Sciatic nerve (tissue), 2 donors: ENCODE measurements at regions not wholly inside any gene's neighbourhood (a gene's known extent, or its start where the extent isn't known, plus 50 kb on each side); places are given as distances from the start of the nearest gene placed in this dataset.

Experiments used
- ATAC-seq: fragments of 200-7000 bp; cut with Tn5 transposase; one replicate; pipeline ENCODE4 v1.9.1; 2020; ENCODE audit warnings: mild to moderate bottlenecking, moderate library complexity
- DNase-seq: peaks from one replicate; pipeline ENCODE4 v3.0.0-alpha.2; 2020; ENCODE audit warnings: low spot score
- intact Hi-C: fragments of 100-400 bp; cut with DNase I; formaldehyde crosslinking; loops from one replicate; pipeline ENCODE4 v1.14.2; 2022
- donor health status: DM: no; HTN: no; CAD: no.
- donor health status: DM: no; HTN: no; CAD: no.

- no peak for DNase-seq
- intact Hi-C loops: no loop called here
- no peak for ATAC-seq
Observed at GRCh38 chr5:115384587-115385375, 88.3 kb upstream of the CCDC112 start.

DNA sequence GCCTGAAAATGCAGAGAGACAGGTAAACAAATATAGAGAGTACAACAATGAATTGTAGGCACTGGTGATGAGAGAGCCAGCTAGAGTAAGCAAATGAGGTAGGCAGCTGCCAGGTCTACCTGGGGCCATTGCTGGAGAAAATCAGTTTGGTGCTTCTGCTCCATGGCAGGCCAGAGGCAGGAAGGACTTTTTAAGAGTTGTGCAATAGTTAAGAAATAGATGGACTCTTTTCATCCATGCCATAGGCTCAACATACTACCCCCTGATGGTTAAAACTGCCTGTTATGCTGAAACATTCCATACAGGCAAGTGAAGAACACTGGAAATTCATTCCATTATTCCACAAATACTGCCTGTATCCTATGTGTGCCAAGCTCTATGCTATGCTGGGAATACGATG lies 86.5 kb upstream of the CCDC112 start:
- intact Hi-C loops: no loop called here
- no peak for DNase-seq
- ATAC-seq: no peak

DNA sequence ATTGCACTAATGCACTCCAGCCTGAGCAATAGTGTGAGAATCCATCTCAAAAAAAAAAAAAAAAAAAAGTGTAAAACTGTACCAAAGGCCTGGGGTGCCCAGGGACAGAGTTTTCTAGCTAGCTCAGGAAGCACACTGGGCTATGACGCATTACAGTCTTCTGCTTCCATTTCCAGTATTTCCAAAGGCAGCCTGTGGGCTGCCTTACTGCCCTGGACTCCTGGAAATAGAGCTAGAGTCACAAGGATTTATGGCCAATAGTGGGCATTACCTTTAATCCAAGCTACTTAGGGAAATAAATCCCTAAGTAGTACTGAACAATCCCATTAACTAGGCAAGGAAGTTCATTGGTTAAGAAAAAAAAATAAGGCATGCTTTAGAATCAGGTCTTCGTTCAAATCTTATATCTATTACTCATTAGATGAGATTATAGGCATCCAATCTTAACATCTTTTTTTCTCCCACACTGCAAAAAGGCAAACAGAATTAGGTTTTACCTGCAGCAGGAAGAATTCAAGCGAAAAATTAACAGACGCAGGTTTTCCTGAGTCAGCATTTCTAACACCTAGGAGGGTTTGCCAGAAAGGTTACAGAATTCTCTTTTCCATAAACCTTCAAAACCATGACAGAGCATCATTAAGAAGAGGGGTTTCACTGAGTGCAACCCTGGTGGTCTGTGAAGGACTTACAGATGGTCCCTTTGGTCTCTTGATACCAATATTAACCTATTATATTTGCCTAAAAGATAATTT lies 85.6 kb upstream of the CCDC112 start:
- DNase-seq: no peak
- ATAC-seq: no peak
- intact Hi-C loops: no loop called here

DNA sequence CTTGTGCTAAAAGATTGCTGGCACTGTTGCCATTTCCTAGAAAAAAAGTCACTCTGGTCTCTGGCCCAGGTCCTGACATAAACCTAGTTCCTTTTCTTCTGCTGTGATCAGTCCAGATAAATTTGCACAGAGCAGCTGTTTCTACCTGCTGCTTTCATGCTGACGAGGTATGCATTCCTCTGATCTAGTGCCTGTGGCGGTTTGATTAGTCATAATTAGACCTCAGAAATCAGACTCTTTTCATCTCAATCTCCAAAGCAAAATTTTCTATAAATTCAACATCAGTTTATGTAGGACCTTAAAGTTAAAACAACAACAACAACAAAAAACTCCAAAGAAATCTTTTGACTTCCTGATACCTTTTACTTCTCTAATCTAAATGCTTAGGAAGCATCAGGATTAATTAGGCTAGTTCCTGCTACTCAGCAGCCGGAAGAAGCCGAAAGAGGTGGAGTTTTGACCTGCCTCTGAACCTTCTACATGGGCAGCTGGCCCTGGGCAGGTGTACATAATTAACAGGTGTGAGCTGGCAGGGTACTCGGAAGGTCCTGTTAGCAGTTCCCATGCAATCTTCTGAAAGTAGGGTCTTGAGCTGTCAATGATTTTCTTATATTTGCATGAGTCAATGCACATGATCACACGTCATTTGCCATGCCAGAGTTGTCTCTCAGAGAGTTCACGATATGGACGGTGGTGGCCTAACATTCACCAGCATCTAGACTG lies 83.3 kb upstream of the CCDC112 start:
- intact Hi-C loops: no loop called here
- ATAC-seq (no peak), DNase-seq (no peak)

DNA sequence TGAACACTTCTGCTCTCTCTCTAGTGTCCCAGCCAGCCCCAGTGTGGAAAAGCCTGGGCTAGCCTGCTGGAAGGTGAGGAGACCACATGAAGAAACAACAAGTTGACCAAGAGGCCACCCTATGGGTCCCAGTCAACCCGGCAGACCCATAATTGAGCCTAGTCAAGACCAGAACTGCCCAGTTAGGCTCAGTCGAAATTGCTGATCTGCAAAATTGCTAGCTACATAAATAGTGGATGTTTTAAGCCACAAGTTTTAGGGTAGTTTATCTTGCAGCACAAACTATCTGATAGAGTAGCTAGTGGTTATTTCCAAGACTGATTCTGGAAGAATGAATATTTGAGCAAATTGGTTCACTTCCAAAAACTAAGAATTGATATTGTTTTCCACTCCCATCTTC lies 82.3 kb upstream of the CCDC112 start:
- ATAC-seq (no peak), DNase-seq (no peak)
- intact Hi-C loops: no loop called here

- DNase-seq (no peak), ATAC-seq (peak; percentile 68)
- intact Hi-C loops: no loop called here
Observed at GRCh38 chr5:115377468-115378217, 81.2 kb upstream of the CCDC112 start.

- DNase-seq: no peak
- intact Hi-C loops: no loop called here
- ATAC-seq: no peak
Observed at GRCh38 chr5:115375893-115376292, 79.4 kb upstream of the CCDC112 start.

DNA sequence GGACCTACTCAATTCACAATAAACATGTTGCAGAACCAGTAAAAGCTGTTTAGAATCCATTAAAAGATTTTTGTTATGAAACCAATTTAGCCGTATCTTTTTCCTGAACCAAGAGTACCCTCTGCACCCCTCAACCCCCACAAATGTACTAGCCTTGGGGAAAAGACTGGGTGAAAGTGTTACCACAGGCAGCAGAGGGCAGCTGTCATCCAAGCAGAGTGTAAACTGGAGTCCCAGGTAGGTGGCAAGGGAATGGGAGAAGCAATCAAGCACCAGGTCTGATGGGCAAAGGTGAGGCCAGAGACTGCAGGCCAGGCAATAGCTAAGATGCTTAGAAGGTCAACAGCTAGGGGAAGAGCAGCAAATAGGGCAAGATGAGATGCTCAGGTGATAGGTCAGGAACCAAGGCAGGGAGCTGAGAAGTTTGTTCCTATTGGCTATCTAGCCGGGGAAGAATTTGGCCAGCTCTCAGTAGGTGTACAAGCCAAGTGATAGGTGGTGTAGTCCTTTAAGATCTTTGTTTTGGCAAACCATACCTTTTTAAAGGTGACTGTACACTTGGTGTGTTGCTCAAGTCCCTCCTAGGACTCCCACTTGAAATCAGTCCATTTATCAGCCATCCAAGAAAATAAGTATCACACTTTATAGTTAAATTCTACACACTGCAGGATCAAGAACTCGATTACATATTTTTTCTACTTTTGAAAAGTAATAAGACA lies 77.8 kb upstream of the CCDC112 start:
- ATAC-seq: no peak
- intact Hi-C loops: no loop called here
- DNase-seq: no peak

GRCh38 chr5:115372146-115372545 lies 75.7 kb upstream of the CCDC112 start:
- DNase-seq: no peak
- peak; percentile 80 for ATAC-seq

DNA sequence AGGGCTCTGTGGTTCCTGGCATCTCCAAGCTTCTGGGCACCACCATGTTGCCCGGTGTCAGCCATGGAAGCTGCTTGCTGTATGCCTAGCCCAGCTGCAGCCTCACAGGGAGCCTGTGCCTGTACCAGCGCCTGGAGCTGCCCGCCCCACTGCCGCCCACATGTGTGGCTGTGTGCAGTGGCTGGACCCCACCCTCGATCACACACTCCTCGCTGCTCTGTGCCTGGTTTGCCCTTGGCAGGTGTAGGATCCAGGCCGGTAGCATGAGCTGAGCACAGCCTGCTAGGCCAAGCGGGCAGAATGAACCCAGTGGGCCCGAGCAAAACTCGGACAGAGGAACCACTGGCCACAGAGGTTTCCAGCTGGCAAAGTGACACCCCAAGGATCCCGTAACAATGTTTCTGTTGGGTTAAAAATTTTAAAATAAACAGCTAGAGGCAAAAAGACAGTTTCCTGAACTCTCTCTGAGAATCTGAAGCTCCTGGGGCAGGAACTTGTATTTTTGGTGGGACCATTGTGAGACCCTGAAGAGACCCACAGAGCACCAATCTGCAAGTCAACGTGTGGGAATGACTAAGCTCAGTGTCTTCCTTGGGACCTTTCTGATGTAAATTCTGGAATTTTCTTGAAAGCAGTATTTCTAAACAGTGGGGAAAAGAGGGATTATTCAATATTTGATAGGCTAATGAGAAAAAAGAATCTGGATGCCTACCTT lies 73.1 kb upstream of the CCDC112 start:
- intact Hi-C loops: no loop called here
- DNase-seq (no peak), ATAC-seq (no peak)

More at GRCh38 chr5:115372146-115372545, 75.7 kb upstream of the CCDC112 start:
- intact Hi-C loops: no loop called here

DNA sequence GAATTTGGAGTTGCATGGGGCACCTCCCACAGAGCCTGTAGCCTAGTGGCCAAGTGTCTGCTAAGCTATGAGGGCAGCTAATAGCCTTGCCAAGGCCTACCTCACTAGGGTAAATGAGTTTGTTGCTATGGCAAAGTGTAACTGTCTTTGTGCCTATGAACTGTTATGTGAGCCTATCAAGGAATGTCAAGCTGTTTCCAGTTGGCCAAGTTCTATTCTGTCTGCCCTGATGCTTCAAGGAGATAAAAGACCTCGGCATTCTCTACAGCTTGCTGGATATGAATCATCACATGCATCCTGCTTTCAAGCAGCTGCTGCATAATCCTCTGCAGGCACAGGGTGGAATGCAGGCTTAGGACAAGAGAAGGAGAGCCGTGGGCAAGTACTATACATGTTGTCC lies 69.8 kb upstream of the CCDC112 start:
- ATAC-seq (no peak), DNase-seq (no peak)
- intact Hi-C loops: no loop called here

DNA sequence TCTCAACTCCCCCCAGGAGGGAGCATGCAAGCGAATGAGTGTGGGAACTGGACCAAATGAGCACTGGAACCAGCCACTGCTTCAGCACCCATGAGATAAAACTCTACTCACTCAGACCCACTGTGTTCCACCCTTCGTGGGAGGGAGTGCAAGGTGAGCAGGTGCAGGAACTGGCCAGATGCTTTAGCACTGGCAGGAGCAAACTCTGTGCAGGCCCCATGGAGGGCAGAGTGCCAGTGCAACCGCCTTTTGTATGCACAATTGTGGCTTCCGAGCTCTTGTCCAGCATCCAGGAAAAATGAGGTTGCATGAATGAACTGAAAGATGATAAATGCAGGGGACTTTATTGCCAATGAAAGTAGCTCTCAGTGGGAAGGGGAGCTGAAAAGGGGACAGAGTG lies 67.4 kb upstream of the CCDC112 start:
- ATAC-seq (no peak), DNase-seq (no peak)
- intact Hi-C loops: no loop called here

DNA sequence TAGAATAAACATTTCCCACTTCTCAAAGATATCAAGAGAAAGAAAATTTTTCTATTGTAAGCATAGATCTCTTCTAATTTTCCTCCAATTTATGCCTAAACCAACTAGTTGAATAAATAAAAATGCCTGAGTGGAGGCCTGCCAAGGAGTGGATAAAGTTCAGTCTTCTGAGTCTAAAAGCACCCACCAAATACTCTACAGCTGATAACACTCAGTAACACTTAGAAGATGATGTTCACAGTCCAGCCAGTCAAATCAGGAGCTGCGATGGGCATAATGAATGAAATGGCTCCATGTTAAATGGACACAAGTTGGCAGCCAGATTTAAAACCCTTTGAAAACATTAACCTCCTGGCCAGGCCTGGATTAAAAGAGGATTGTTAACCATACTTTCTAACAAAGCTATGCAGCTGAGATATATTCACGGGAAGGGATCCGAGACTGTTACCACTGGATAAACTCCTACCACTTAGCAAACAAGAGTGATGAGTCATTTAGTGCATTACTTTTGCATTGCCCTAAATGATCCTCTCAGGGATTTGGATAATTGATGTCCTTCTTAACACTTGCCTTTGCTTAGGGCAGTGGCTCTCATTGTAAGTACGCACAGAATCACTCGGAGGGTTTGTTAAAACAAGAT lies 63.7 kb upstream of the CCDC112 start:
- ATAC-seq (no peak), DNase-seq (no peak)
- intact Hi-C loops: no loop called here

DNA sequence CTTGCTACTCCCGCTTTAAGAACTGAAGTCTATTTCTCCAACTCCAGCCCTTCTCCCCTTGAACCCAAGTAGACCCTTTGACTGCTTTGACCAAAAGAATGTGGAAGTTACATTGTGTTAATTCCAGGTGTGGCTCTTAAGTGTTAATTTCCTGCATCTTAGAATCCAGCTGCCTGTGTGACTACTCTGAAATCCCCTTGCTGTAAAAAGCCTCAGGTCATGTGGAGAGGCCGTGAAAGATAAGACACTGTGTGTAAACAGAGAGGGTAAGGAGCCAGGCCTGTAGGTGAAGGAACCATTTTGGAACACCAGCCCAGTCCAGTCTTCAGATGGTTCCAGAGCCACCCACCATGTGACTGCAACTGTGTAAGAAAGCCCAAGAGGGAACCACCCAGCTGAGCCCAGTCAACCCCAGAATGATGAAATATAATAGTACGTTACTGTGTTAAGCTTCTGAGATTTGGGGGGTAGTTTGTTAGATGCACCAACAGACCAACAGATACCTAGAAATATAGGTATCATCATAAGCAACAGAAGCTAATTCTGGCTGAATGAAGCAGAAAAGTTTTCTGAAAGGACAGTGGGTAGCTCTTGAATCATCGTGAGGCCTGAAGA lies 59.4 kb upstream of the CCDC112 start:
- no peak for ATAC-seq

GRCh38 chr5:115355095-115355494 lies 58.6 kb upstream of the CCDC112 start:
- intact Hi-C loops: no loop called here
- ATAC-seq (no peak), DNase-seq (no peak)

More for the DNA sequence above, 59.4 kb upstream of the CCDC112 start:
- no peak for DNase-seq
- intact Hi-C loops: no loop called here

- intact Hi-C loops: no loop called here
- DNase-seq (no peak), ATAC-seq (no peak)
Observed at GRCh38 chr5:115354246-115354645, 57.8 kb upstream of the CCDC112 start.

- no peak for DNase-seq
- intact Hi-C loops: no loop called here
- ATAC-seq: no peak
Observed at GRCh38 chr5:115352571-115352970, 56.1 kb upstream of the CCDC112 start.
